ENCODE measurements at regions not wholly inside any gene's neighbourhood (a gene's known extent, or its start where the extent isn't known, plus 50 kb on each side); places are given as distances from the start of the nearest gene placed in this dataset.
"Not testable (repeated sequence)": the region's sequence is repeated elsewhere in the genome, so short reads cannot be mapped to it uniquely, and the experiment has no call there.

DNA sequence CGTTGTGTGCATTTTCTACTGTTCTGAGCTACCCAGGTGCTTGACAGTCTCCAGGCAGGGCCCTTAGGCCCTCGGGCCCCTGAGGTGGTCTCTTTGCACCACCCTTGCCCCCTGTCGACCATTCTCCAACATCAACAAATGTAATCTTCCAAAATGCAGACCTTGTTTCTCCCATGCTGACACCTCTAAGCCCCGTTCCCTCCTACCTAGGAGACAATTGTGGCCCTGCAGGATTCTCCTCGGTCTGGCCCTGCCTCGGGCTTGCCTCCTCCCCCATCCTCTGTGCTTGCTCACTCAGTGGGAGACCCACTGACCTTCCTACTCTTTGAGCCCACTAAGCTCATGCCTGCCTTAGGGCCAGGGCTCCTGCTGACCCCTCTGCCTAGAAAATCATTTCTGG, 104.2 kb upstream of the TARDBP start:
- FAIRE-seq: no peak

DNA sequence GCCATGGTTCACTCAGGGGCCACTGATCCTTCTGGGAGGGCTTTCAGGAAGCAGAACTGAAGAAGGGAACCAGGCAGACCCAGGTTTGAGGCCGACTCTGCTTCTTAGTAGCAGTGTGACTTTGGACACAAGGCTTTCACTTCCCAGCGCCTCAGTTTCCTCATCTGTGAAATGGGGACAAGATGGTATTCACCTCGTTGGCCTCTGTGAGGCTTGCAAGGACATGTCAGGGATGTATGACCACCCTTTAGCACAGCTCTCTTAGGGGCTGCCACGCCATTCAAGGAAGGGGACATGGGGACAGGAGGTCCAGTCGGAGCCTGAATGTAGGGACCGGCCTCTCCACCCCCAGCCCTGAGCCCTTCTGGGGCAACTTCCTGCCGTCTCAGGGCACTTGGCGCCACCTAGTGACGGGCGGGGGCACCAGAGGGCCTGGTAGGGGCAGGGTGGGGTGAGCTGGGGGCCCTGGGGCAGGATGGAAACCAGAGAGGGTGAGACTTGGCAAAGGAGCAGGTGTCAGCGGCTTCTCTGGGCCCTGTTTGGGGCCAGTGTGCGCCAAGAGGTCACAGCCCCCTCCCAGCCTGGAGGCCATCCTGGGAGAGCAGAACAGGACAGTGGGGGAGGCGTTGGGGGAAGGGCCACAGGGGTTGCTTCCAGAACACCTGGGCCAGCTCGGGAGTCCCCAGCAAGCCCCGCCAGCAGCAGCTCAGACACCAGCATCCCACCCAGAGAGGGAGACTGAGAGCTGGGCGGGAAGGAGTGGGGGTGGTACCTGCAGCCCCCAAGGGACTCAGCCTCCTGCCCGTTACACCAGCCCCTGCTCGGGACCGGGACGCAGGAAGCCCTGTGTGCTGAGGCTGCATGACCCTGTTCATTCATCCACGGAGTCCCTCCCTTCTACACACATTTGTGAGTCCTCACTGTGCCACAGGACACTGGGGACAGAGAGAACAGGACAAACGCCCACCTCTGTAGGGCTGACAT, 102.5 kb upstream of the TARDBP start:
- FAIRE-seq (peak; percentile 41), DNase-seq (ENCODE audit: extremely low spot score, insufficient read length, low read depth) (peak; percentile 55)

More for the DNA sequence above, 104.2 kb upstream of the TARDBP start:
- DNase-seq (ENCODE audit: extremely low spot score, insufficient read length, low read depth): no peak

GRCh38 chr1:10910681-10911489, 101.6 kb upstream of the TARDBP start:
- FAIRE-seq (no peak), DNase-seq (ENCODE audit: extremely low spot score, insufficient read length, low read depth) (no peak)

DNA sequence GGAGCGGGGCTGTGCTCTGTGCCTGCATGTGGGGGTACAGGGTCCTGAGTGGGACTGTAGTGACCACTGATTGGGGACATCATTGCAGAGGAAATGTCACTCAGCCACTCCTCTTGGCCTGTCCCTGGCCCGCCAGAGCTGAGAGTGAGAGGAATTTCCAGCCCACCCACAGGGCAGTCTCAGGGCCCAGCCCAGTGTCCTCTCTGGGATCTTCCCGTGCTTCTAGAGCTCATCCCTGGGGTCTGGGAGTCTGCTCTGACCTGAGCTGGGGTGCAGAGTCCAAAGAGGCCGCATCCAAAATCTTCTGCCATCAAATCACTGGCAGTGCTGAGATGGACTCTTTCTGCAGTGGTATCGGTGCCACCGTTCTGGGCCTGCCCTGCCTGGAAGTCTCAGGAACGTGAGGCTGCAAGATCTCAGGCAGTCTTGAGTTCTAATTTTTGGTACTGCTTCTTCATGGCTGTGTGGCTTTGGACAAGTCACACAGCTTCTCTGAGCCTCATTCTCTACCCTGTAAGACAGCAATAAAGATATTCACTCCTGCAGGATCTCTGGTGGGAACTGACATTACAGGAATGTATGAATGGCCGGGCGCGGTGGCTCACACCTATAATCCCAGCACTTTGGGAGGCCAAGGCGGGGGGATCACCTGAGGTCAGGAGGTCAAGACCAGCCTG, 100.8 kb upstream of the TARDBP start:
- FAIRE-seq (no peak), DNase-seq (ENCODE audit: extremely low spot score, insufficient read length, low read depth) (no peak)

DNA sequence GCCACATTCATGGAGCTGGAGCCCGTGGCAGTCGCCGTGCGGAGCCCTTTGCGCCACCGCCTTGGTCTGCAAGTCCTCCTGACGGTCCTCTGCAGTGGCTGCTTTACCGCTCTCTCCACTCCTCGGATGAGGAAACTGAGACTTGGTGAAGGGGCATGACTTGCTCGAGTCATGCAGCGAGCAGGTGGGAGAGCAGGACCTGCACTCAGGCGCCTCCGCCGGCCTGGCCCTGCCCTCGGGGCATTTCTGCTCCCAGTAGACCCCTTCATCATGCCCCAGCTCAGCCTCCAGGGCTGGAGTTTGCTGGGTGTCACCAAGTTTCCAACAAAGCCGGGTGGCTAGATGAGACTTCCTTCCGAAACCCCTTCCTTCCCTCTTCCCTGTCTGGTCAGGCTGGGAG, 100.0 kb upstream of the TARDBP start:
- FAIRE-seq: no peak
- DNase-seq (ENCODE audit: extremely low spot score, insufficient read length, low read depth): no peak

GRCh38 chr1:10914056-10914455, 98.4 kb upstream of the TARDBP start:
- no peak for FAIRE-seq
- no peak for DNase-seq (ENCODE audit: extremely low spot score, insufficient read length, low read depth)

DNA sequence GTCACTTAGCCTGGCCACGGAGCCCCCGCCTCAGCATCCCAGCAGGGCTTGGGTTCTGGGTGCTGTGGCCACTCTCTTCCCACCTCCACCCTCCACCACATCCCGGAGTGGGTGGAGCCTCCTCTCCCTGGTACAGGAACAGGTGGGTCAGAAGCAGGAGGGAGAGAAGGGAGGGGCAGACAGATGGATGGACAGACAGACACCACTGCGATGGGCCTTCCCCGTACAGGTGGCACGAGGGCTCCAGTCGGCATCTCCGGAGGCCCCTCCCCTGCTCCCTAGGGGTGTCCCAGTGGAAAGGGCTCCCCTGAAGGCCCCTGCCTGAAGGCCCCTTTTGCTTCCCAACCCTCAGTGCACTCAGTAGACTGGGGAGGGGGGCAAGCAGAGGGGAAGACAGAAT, 96.9 kb upstream of the TARDBP start:
- DNase-seq (ENCODE audit: extremely low spot score, insufficient read length, low read depth) (no peak), FAIRE-seq (no peak)

GRCh38 chr1:10916311-10916710, 96.1 kb upstream of the TARDBP start:
- FAIRE-seq (no peak), DNase-seq (ENCODE audit: extremely low spot score, insufficient read length, low read depth) (no peak)

- DNase-seq (ENCODE audit: extremely low spot score, insufficient read length, low read depth): no peak
- FAIRE-seq: no peak
These were observed 95.5 kb upstream of the TARDBP start for GRCh38 chr1:10916991-10917390.

DNA sequence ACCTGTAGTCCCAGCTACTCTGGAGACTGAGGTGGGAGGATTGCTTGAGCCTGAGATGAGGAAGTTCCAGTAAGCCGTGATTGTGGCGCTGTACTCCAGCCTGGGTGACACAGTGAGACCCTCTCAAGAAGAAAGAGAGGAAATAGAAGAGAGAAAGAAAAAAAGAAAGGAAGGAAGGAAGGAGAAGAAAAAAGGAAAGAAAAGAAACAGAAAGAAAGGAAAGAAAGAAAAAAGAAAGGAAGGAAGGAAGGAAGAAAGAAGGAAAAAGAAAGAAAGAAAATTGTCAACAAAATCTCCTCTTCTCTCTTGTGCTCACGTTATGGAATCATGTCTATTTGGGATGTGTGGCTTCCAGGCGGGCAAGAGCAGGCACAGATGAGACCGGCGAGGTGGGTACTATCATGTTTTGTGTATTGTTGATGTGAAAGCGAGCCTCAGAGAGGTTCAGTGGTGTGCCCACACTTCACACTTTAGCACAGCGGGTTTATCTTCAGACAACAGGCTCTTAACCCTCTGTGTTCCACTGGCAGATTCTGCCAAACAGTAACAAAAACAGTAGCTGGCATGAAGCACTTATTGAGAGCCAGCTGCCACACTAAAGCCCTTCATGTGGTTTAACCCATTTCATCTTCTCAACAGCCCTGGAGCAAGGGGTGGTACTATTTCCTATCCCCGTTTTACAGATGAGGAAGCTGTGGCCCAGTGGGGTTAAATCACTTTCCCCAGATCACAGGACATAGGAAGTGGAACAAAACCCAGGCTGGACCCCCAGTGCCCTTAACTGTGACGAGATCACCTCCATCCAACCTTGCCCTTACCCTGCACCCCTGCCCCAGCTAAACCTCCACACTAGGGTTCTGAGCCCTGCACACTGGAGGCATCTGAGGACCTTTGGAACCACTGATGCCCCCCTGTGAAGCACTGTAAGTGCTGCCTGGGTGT, 94.7 kb upstream of the TARDBP start:
- no peak for DNase-seq (ENCODE audit: extremely low spot score, insufficient read length, low read depth)

GRCh38 chr1:10918531-10918930, 93.9 kb upstream of the TARDBP start:
- FAIRE-seq (no peak), DNase-seq (ENCODE audit: extremely low spot score, insufficient read length, low read depth) (no peak)

More for the DNA sequence above, 94.7 kb upstream of the TARDBP start:
- peak; percentile 24 for FAIRE-seq

DNA sequence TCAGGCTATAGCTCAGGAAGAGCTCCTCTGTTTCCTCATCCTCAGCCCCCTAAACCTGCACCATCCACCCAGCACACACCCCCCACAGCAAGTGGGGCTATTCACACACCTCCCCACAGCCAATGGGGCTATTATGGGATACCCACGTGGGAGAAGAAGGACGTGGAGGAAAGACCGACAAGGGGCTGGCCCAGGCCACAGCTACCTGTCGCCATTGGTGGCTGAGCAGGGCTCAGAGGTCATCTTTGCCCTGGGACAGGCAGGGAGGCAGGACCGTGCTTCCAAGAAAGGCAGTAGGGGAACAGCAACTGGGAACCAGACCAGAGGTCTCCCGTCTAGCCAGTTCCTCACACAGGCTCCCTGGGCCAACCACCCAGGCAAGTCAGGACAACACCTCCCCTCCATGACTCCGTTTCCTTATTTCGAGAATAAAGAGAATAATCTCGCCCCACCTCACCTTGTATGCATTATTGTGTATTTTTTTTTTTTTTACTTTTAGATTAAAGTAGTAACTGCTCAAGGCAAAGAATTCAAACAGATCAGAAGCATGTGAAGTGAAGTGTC, 92.3 kb upstream of the TARDBP start:
- FAIRE-seq (no peak), DNase-seq (ENCODE audit: extremely low spot score, insufficient read length, low read depth) (no peak)

DNA sequence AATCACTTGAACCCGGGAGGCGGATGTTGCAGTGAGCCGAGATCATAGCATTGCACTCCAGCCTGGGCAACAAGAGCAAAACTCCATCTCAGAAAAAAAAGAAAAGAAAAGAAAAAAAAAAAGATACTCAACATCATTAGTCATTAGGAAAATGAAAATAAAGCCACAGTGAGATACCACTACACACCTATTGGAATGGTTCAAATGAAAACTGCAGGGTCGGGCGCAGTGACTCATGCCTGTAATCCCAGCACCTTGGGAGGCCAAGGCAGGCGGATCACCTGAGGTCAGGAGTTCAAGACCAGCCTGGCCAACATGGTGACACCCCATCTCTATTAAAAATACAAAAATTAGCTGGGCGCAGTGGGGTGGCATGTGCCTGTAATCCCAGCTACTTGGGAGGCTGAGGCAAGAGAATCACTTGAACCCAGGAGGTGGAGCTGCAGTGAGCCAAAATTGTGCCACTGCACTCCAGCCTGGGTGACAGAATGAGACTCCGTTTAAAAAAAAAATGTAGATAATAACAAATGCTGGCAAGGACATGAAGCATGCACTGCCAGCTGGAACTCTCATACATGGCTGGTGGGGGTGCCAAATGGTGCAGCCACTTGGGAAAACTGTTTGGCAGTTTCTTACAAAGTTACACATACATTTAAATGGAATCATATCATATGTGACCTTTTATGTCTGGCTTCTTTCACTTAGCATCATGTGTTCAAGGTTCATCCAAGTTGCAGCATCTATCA, 90.0 kb upstream of the TARDBP start:
- DNase-seq (ENCODE audit: extremely low spot score, insufficient read length, low read depth); FAIRE-seq: not testable (repeated sequence)

GRCh38 chr1:10924030-10924429, 88.4 kb upstream of the TARDBP start:
- FAIRE-seq (no peak), DNase-seq (ENCODE audit: extremely low spot score, insufficient read length, low read depth) (no peak)

DNA sequence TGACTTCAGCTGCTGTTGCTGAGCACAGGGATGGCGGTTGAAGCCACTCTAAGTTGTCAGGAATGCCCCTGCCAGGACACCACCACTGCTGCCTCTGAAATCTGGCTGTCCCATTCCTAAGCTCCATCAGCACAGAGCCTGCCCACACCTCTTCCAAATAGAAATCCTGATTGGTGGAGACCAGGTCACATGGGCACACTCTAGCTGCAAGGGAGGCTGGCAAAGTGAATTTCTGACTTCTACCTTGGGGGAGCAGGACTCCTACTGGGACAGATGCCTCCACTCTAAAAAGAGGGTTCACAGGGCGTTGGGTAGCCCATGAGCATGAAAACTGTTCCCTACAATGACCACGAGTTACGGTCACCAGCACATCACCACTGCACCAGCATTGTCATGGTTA, 83.8 kb upstream of the TARDBP start:
- FAIRE-seq: no peak
- no peak for DNase-seq (ENCODE audit: extremely low spot score, insufficient read length, low read depth)

- FAIRE-seq (peak; percentile 69), DNase-seq (ENCODE audit: extremely low spot score, insufficient read length, low read depth) (no peak)
These were observed 80.4 kb upstream of the TARDBP start for GRCh38 chr1:10932088-10932487.

DNA sequence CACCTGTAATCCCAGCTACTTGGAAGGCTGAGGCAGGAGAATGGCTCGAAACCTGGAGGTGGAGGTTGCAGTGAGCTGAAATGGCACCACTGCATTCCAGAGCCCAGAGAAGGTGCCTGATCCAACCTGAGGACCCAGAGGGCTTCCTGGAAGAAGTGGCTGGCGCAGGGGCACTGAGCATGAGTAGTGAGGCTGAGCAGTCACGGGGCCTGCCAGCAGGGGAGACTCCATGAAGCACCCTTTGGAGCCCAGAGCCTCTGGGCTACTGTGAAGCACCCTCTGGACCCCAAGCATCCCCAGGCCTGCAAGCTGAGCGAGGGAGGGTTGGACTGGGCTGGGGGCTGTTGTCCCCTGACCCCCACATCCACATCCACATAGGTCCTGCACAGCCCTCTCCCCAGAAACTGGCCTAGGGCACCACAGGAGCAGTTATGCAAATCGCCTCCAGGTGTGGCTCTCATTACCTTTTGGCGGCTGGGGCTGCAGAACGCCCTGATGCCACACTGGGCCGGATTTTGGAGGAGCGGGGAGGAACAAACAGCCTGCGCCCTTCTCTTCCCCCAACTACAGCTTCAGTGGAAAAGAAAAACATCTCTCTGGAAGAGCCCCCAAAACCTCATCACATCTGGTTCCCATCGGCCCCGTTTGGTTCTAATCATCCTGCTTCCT, 78.2 kb upstream of the TARDBP start:
- DNase-seq (ENCODE audit: extremely low spot score, insufficient read length, low read depth) (no peak), FAIRE-seq (no peak)

DNA sequence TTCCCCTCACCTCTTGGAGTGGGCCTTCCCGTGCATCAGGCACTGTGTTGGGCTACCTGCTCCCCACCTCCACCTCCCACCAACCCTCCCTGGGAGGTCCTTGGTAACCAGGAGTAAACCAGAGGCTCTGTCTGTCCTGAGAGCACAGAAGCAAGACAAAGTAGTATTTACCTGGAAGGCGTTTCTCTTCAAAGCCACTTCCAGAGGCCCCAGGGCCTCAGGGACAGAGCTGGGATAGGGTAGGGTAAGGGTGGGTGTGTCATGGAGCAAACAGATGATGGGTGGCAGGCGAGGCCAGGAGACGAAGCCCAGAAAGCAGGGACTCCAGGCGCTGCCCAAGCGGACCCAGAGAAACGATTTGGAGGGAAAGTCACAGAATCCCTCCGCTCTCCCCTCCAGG, 77.2 kb upstream of the TARDBP start:
- no peak for DNase-seq (ENCODE audit: extremely low spot score, insufficient read length, low read depth)
- FAIRE-seq: no peak
